ENCODE measurements at regions not wholly inside any gene's neighbourhood (a gene's known extent, or its start where the extent isn't known, plus 50 kb on each side); places are given as distances from the start of the nearest gene placed in this dataset.

DNA sequence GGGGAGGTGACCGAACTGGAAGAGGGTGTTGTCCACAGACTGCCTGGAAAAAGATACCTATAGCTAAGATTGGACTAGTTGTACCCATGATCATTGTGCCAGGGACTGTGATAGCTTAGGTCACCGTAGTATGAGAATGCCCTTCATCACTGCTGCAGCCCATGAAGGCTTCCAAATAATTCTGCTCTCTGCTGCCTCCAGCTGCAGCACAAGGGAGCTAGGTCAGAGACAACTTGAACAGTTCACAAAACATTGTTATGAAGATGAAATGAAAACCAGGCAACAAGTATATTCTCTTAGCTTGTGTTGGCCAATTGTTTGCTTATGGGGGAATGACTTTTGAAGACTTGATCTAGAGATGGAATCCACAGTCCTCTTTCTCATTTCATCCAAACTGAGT lies 246.7 kb downstream of the MRPL39 start:
- no peak for DNase-seq
- no peaks in the 10 kb centered on the region for H3K9me3 ChIP-seq
- intact Hi-C loops (cut with DNase I): no loop called here
- H3K4me1 ChIP-seq: no peaks in the 10 kb centered on the region
- H3K27ac ChIP-seq: no peak overlapping the region
- no peak overlapping the region for H3K4me3 ChIP-seq
- no peak for TF ChIP-seq EP300 (IDR thresholded peaks at IDR 0.05)
- TF ChIP-seq POLR2AphosphoS5 (IDR thresholded peaks at IDR 0.05): no peak
- no peak for TF ChIP-seq CTCF (IDR thresholded peaks at IDR 0.05)
- no peak for TF ChIP-seq POLR2A (IDR thresholded peaks at IDR 0.05)
- no peaks in the 10 kb centered on the region for H3K36me3 ChIP-seq
- 75 to 92% methylated on average over 2 of the region's 2 CpGs for WGBS, 2 donors
- H3K27me3 ChIP-seq: no peaks in the 10 kb centered on the region

- no peaks in the 10 kb centered on the region for H3K27me3 ChIP-seq
- no peaks in the 10 kb centered on the region for H3K9me3 ChIP-seq
- intact Hi-C loops (cut with DNase I): no loop called here
- H3K36me3 ChIP-seq: no peaks in the 10 kb centered on the region
- WGBS, 2 donors: 92 to 95% methylated on average over 5 of the region's 5 CpGs
- no peaks in the 10 kb centered on the region for H3K4me1 ChIP-seq
- no peak for TF ChIP-seq EP300 (IDR thresholded peaks at IDR 0.05)
- no peak for TF ChIP-seq CTCF (IDR thresholded peaks at IDR 0.05)
- no peak for TF ChIP-seq POLR2AphosphoS5 (IDR thresholded peaks at IDR 0.05)
- TF ChIP-seq POLR2A (IDR thresholded peaks at IDR 0.05): no peak
- no peak overlapping the region for H3K4me3 ChIP-seq
- H3K27ac ChIP-seq: no peak overlapping the region
- no peak for DNase-seq
Observed at GRCh38 chr21:25359724-25360123, 247.6 kb downstream of the MRPL39 start.

- no peaks in the 10 kb centered on the region for H3K4me1 ChIP-seq
- intact Hi-C loops (cut with DNase I): no loop called here
- TF ChIP-seq POLR2AphosphoS5 (IDR thresholded peaks at IDR 0.05) (no peak), EP300 (IDR thresholded peaks at IDR 0.05) (no peak), POLR2A (IDR thresholded peaks at IDR 0.05) (no peak), CTCF (IDR thresholded peaks at IDR 0.05) (no peak)
- no peak overlapping the region for H3K27ac ChIP-seq
- 68 to 72% methylated on average over 6 of the region's 6 CpGs for WGBS, 2 donors
- H3K36me3 ChIP-seq: no peaks in the 10 kb centered on the region
- no peaks in the 10 kb centered on the region for H3K27me3 ChIP-seq
- H3K9me3 ChIP-seq: peaks cover 0 to 4% (median 0%) of the 10 kb centered on the region in 4 donors
- no peak overlapping the region for H3K4me3 ChIP-seq
- no peak for DNase-seq
Observed at GRCh38 chr21:25350056-25350455, 257.2 kb downstream of the MRPL39 start.

GRCh38 chr21:25343774-25344545 lies 263.3 kb downstream of the MRPL39 start:
- Histone ChIP-seq H3K36me3 (no peaks in the 10 kb centered on the region), H3K27ac (no peak overlapping the region), H3K27me3 (no peaks in the 10 kb centered on the region), H3K9me3 (no peaks in the 10 kb centered on the region), H3K4me3 (no peak overlapping the region), H3K4me1 (no peaks in the 10 kb centered on the region)
- no peak for TF ChIP-seq EP300 (IDR thresholded peaks at IDR 0.05)
- TF ChIP-seq POLR2A (IDR thresholded peaks at IDR 0.05): no peak
- no peak for TF ChIP-seq POLR2AphosphoS5 (IDR thresholded peaks at IDR 0.05)
- no peak for TF ChIP-seq CTCF (IDR thresholded peaks at IDR 0.05)
- intact Hi-C loops (cut with DNase I): no loop called here
- DNase-seq: no peak
- 71 to 85% methylated on average over 10 of the region's 10 CpGs for WGBS, 2 donors

DNA sequence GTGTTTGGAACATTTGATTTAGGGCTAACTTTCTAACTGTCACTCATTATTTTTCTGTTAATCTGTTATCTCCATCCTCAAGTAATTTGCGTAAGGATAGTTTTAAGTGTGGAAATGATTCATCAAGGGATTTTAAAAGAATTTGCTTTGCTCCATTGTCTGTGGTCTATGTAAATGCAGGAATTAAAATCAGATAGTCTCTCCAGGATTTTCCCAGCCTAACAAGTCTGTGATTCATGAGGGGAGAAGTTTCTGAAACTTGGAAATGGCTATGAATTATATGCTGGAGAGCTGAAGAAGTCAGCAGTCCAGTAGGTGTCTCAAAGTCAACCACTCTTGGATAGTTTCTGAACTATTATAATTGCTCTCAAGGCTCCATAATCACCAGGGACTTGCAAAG lies 264.5 kb downstream of the MRPL39 start:
- H3K9me3 ChIP-seq: no peaks in the 10 kb centered on the region
- TF ChIP-seq CTCF (IDR thresholded peaks at IDR 0.05): no peak
- TF ChIP-seq EP300 (IDR thresholded peaks at IDR 0.05): no peak
- TF ChIP-seq POLR2AphosphoS5 (IDR thresholded peaks at IDR 0.05): no peak
- no peak for TF ChIP-seq POLR2A (IDR thresholded peaks at IDR 0.05)
- H3K27ac ChIP-seq: no peak overlapping the region
- H3K4me3 ChIP-seq: no peak overlapping the region
- 95 to 96% methylated on average over 1 of the region's 1 CpG for WGBS, 2 donors
- no peaks in the 10 kb centered on the region for H3K27me3 ChIP-seq
- no peaks in the 10 kb centered on the region for H3K36me3 ChIP-seq
- intact Hi-C loops (cut with DNase I): no loop called here
- no peak for DNase-seq
- H3K4me1 ChIP-seq: no peaks in the 10 kb centered on the region
